ENCODE measurements at regions not wholly inside any gene's neighbourhood (a gene's known extent, or its start where the extent isn't known, plus 50 kb on each side); places are given as distances from the start of the nearest gene placed in this dataset.
"Not testable (repeated sequence)": the region's sequence is repeated elsewhere in the genome, so short reads cannot be mapped to it uniquely, and the experiment has no call there.

DNA sequence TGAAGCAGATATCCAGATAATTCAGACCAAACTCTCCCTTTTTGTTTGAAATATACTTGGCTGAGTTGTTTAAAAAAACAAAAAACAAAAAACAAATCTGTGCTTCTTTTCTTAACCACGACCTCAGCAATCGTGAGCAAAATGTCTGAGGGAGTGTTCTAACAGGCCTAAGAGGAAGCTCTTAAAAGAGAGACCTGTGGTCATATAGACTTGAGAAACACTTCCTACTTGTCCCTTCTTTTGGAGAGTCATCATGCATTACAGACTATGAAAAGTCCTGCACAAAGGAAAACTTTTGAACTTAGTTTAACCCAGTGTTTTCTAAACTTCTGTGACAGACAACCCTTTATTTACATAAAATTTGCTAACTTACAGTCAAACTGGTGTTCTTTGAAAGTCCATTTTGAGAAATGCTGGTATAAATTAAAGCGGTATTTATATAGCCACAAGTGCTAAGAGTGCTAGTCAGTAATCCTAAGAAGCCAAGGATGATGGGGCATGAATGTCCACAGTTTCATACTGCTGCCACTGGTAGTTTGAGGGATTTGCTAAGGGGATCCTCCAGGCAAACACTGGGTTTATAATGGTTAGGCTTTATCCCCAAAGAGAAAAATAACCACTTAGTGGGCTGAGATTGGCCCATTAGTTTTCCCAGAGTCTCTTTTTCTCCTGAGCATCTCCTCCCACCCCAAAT, 199.8 kb downstream of the LRRC70 start:
- H3K27me3 ChIP-seq (ENCODE audit: control insufficient read depth, insufficient read depth, low read length) = no peaks in the 10 kb centered on the region
- H3K9ac ChIP-seq = no peak overlapping the region
- no peaks in the 10 kb centered on the region for H3K9me3 ChIP-seq (ENCODE audit: control insufficient read depth, low read length)
- no peak overlapping the region for H2AFZ ChIP-seq
- H3K4me1 ChIP-seq = no peaks in the 10 kb centered on the region
- H3K36me3 ChIP-seq (ENCODE audit: control insufficient read depth, insufficient read depth, low read length) = no peaks in the 10 kb centered on the region
- no peak overlapping the region for H3K4me2 ChIP-seq (ENCODE audit: low read length)
- no peak overlapping the region for H3K4me3 ChIP-seq (ENCODE audit: low read depth, low read length)
- TF ChIP-seq, protein P1, sequence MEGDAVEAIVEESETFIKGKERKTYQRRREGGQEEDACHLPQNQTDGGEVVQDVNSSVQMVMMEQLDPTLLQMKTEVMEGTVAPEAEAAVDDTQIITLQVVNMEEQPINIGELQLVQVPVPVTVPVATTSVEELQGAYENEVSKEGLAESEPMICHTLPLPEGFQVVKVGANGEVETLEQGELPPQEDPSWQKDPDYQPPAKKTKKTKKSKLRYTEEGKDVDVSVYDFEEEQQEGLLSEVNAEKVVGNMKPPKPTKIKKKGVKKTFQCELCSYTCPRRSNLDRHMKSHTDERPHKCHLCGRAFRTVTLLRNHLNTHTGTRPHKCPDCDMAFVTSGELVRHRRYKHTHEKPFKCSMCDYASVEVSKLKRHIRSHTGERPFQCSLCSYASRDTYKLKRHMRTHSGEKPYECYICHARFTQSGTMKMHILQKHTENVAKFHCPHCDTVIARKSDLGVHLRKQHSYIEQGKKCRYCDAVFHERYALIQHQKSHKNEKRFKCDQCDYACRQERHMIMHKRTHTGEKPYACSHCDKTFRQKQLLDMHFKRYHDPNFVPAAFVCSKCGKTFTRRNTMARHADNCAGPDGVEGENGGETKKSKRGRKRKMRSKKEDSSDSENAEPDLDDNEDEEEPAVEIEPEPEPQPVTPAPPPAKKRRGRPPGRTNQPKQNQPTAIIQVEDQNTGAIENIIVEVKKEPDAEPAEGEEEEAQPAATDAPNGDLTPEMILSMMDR (IDR thresholded peaks at IDR 0.05) = no peak
- H3K79me2 ChIP-seq = no peaks in the 10 kb centered on the region
- no peak overlapping the region for H3K27ac ChIP-seq

DNA sequence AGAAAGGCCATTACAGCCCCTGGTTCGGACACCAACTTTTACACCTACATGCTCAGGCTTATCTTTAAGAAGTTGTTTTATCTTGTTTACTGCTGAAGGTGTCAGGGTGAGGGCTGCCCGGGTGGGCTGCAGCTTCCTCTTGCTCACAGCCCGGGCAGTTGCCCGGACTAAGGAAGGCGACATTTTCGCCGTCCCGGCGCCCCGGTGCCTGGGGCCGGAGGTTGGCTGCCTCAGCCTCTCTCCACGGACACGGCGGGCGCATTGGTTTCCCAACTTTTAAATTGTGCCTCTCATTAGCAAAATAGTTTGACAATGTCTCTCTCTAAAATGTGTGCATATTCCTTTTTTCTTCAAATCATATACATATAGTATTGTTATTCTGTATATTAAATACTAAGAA, 198.5 kb downstream of the LRRC70 start:
- H3K4me1 ChIP-seq; H3K27ac ChIP-seq; H2AFZ ChIP-seq; H3K4me2 ChIP-seq (ENCODE audit: low read length); H3K36me3 ChIP-seq (ENCODE audit: control insufficient read depth, insufficient read depth, low read length); H3K27me3 ChIP-seq (ENCODE audit: control insufficient read depth, insufficient read depth, low read length); H3K79me2 ChIP-seq; H3K9ac ChIP-seq; H3K4me3 ChIP-seq (ENCODE audit: low read depth, low read length); H3K9me3 ChIP-seq (ENCODE audit: control insufficient read depth, low read length): not testable (repeated sequence)

GRCh38 chr5:62776592-62776991, 198.0 kb downstream of the LRRC70 start:
- H3K9me3 ChIP-seq (ENCODE audit: control insufficient read depth, low read length); H2AFZ ChIP-seq; H3K9ac ChIP-seq; H3K79me2 ChIP-seq; H3K4me1 ChIP-seq; H3K4me2 ChIP-seq (ENCODE audit: low read length); H3K27me3 ChIP-seq (ENCODE audit: control insufficient read depth, insufficient read depth, low read length); H3K4me3 ChIP-seq (ENCODE audit: low read depth, low read length); H3K36me3 ChIP-seq (ENCODE audit: control insufficient read depth, insufficient read depth, low read length); H3K27ac ChIP-seq: not testable (repeated sequence)

DNA sequence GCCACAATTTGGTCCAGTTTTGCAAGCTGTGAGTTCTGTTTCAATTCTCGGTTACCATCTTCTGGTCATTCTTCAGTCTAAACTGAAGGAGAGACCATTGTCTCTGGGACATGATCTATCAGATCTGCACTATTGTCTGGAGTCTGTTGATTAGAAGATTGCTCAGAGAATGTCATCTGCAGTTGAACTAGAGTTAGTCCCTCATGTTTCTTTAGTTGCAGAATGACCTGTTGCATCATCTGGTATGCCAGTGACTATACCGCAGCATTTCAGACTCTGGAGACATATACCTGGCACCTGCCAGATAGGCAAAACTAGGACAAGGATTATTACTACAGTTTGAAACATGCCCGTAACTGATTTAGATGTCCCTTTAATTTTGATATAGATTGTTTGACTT, 194.8 kb downstream of the LRRC70 start:
- no peak overlapping the region for H3K9ac ChIP-seq
- TF ChIP-seq, protein P1 (IDR thresholded peaks at IDR 0.05) = no peak

GRCh38 chr5:62771341-62771740, 192.7 kb downstream of the LRRC70 start:
- TF ChIP-seq, protein P1 (IDR thresholded peaks at IDR 0.05) = no peak
- no peaks in the 10 kb centered on the region for H3K9me3 ChIP-seq (ENCODE audit: control insufficient read depth, low read length)
- H3K9ac ChIP-seq = no peak overlapping the region
- no peaks in the 10 kb centered on the region for H3K36me3 ChIP-seq (ENCODE audit: control insufficient read depth, insufficient read depth, low read length)
- H3K4me1 ChIP-seq = no peaks in the 10 kb centered on the region
- no peak overlapping the region for H3K4me2 ChIP-seq (ENCODE audit: low read length)
- no peak overlapping the region for H3K27ac ChIP-seq
- H3K79me2 ChIP-seq = no peaks in the 10 kb centered on the region
- no peak overlapping the region for H2AFZ ChIP-seq
- H3K4me3 ChIP-seq (ENCODE audit: low read depth, low read length) = no peak overlapping the region
- no peaks in the 10 kb centered on the region for H3K27me3 ChIP-seq (ENCODE audit: control insufficient read depth, insufficient read depth, low read length)

More for the DNA sequence above, 194.8 kb downstream of the LRRC70 start:
- H3K27ac ChIP-seq = no peak overlapping the region
- H2AFZ ChIP-seq = no peak overlapping the region
- no peaks in the 10 kb centered on the region for H3K79me2 ChIP-seq
- H3K4me1 ChIP-seq = no peaks in the 10 kb centered on the region
- no peak overlapping the region for H3K4me2 ChIP-seq (ENCODE audit: low read length)
- H3K9me3 ChIP-seq (ENCODE audit: control insufficient read depth, low read length) = no peaks in the 10 kb centered on the region
- no peaks in the 10 kb centered on the region for H3K27me3 ChIP-seq (ENCODE audit: control insufficient read depth, insufficient read depth, low read length)
- no peaks in the 10 kb centered on the region for H3K36me3 ChIP-seq (ENCODE audit: control insufficient read depth, insufficient read depth, low read length)
- H3K4me3 ChIP-seq (ENCODE audit: low read depth, low read length) = no peak overlapping the region

GRCh38 chr5:62767650-62768049, 189.0 kb downstream of the LRRC70 start:
- Histone ChIP-seq H3K4me2 (ENCODE audit: low read length) (no peak overlapping the region), H3K36me3 (ENCODE audit: control insufficient read depth, insufficient read depth, low read length) (no peaks in the 10 kb centered on the region), H3K9me3 (ENCODE audit: control insufficient read depth, low read length) (no peaks in the 10 kb centered on the region), H3K79me2 (no peaks in the 10 kb centered on the region), H3K9ac (no peak overlapping the region), H3K4me1 (no peaks in the 10 kb centered on the region), H3K4me3 (ENCODE audit: low read depth, low read length) (no peak overlapping the region), H2AFZ (no peak overlapping the region), H3K27me3 (ENCODE audit: control insufficient read depth, insufficient read depth, low read length) (no peaks in the 10 kb centered on the region), H3K27ac (no peak overlapping the region)
- TF ChIP-seq, protein P1 (IDR thresholded peaks at IDR 0.05) = no peak

Measured in parathyroid adenoma (tissue), 2 donors.